ENCODE measurements at regions not wholly inside any gene's neighbourhood (a gene's known extent, or its start where the extent isn't known, plus 50 kb on each side); places are given as distances from the start of the nearest gene placed in this dataset.

DNA sequence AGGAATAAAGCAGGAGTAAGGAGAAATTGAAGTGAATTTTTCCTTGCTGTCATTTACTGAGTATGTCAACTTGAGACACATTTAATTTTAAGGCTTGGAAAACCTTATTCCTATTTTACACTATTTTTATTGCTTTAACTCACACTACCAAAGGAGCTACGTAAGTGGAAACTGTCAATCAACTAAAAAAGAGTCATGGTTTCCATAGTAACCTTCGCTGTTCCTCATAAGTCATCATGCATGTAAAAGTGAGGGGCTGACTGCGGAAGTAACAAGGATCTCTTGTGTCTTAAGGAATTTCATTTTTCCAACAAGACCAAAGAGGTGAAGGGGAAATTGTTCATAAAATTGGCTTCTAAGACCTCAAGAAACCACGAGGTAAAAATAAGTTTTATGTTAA lies 516.2 kb upstream of the CA10 start:
- TF ChIP-seq POLR2A (IDR thresholded peaks at IDR 0.05; ENCODE audit: low read length): no peak
- TF ChIP-seq, protein P1, sequence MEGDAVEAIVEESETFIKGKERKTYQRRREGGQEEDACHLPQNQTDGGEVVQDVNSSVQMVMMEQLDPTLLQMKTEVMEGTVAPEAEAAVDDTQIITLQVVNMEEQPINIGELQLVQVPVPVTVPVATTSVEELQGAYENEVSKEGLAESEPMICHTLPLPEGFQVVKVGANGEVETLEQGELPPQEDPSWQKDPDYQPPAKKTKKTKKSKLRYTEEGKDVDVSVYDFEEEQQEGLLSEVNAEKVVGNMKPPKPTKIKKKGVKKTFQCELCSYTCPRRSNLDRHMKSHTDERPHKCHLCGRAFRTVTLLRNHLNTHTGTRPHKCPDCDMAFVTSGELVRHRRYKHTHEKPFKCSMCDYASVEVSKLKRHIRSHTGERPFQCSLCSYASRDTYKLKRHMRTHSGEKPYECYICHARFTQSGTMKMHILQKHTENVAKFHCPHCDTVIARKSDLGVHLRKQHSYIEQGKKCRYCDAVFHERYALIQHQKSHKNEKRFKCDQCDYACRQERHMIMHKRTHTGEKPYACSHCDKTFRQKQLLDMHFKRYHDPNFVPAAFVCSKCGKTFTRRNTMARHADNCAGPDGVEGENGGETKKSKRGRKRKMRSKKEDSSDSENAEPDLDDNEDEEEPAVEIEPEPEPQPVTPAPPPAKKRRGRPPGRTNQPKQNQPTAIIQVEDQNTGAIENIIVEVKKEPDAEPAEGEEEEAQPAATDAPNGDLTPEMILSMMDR (IDR thresholded peaks at IDR 0.05): no peak
- TF ChIP-seq, protein P2, sequence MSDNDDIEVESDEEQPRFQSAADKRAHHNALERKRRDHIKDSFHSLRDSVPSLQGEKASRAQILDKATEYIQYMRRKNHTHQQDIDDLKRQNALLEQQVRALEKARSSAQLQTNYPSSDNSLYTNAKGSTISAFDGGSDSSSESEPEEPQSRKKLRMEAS (IDR thresholded peaks at IDR 0.05): no peak
- TF ChIP-seq, protein P3, sequence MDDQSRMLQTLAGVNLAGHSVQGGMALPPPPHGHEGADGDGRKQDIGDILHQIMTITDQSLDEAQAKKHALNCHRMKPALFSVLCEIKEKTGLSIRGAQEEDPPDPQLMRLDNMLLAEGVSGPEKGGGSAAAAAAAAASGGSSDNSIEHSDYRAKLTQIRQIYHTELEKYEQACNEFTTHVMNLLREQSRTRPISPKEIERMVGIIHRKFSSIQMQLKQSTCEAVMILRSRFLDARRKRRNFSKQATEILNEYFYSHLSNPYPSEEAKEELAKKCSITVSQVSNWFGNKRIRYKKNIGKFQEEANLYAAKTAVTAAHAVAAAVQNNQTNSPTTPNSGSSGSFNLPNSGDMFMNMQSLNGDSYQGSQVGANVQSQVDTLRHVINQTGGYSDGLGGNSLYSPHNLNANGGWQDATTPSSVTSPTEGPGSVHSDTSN (IDR thresholded peaks at IDR 0.05): no peak
- no peak for TF ChIP-seq REST (IDR thresholded peaks at IDR 0.05)
- no peak for TF ChIP-seq EP300 (IDR thresholded peaks at IDR 0.05)
- no peak for TF ChIP-seq RARB (CRISPR knock-in tag; IDR thresholded peaks at IDR 0.05)
- no peak for TF ChIP-seq ZSCAN20 (CRISPR knock-in tag; IDR thresholded peaks at IDR 0.05)
- no peak for TF ChIP-seq SMC3 (IDR thresholded peaks at IDR 0.05)
- TF ChIP-seq HDAC2 (IDR thresholded peaks at IDR 0.05): no peak

Data from A549 (cell line).